Skeletal muscle tissue (tissue), 3 donors: ENCODE measurements at regions not wholly inside any gene's neighbourhood (a gene's known extent, or its start where the extent isn't known, plus 50 kb on each side); places are given as distances from the start of the nearest gene placed in this dataset.

Source experiments
- H3K27ac ChIP-seq: one replicate; pipeline ENCODE4 v1.7.0; 2013; ENCODE audit warnings: mild to moderate bottlenecking, low read depth, low read length, inconsistent platforms
- H3K27me3 ChIP-seq, 3 donors: one replicate each; pipeline ENCODE4 v1.7.0; 2013; ENCODE audit warnings: low read length in 3 of 3; ENCODE audit not compliant: control insufficient read depth in 3 of 3, insufficient read depth in 3 of 3
- H3K36me3 ChIP-seq, 3 donors: one replicate each; pipeline ENCODE4 v1.7.0; 2013; ENCODE audit warnings: low read length in 3 of 3; ENCODE audit not compliant: control insufficient read depth in 3 of 3, insufficient read depth in 3 of 3
- H3K4me1 ChIP-seq, 3 donors: one replicate each; pipeline ENCODE4 v1.7.0; 2013; ENCODE audit warnings: low read length in 3 of 3, mild to moderate bottlenecking in 3 of 3; ENCODE audit not compliant: control insufficient read depth in 3 of 3, insufficient read depth in 3 of 3
- H3K4me3 ChIP-seq, 3 donors: one replicate each; pipeline ENCODE4 v1.7.0; 2013; ENCODE audit warnings: low read length in 3 of 3
- H3K9ac ChIP-seq, 3 donors: one replicate each; pipeline ENCODE4 v1.7.0; 2013; ENCODE audit warnings: low read length in 3 of 3, mild to moderate bottlenecking in 3 of 3, moderate library complexity in 2 of 3, low read depth in 1 of 3
- H3K9me3 ChIP-seq, 3 donors: one replicate each; pipeline ENCODE4 v1.7.0; 2013; ENCODE audit warnings: low read length in 3 of 3; ENCODE audit not compliant: control insufficient read depth in 3 of 3
- donor health status: Osteomylitis.

DNA sequence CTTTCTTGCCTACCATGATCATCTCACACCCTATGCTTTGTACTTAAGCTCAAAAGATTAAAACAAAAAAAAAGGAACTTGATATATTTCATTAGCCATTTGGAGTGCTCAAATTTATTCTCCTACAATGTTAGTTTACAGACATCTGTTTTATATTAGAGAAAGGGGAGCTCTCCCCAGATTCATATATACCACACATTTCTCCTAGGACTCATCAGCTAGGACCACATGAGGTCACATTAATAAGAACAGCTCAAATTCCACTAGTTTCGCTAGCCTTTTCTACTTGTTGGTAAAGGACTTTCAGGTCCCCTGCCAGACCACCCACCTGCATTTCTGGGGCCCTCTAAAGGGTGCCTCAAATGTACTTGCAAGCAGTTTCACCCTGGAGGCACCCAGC, 151.2 kb upstream of the MMADHC start:
- H3K9me3 ChIP-seq: no peaks in the 10 kb centered on the region
- H3K36me3 ChIP-seq: no peaks in the 10 kb centered on the region
- no peak overlapping the region for H3K27ac ChIP-seq
- H3K4me1 ChIP-seq: peaks cover 0 to 1% (median 0%) of the 10 kb centered on the region in 3 donors
- H3K4me3 ChIP-seq: no peak overlapping the region
- no peaks in the 10 kb centered on the region for H3K27me3 ChIP-seq
- H3K9ac ChIP-seq: no peak overlapping the region

GRCh38 chr2:149737896-149738295, 150.3 kb upstream of the MMADHC start:
- no peaks in the 10 kb centered on the region for H3K36me3 ChIP-seq
- no peak overlapping the region for H3K9ac ChIP-seq
- no peak overlapping the region for H3K27ac ChIP-seq
- no peaks in the 10 kb centered on the region for H3K27me3 ChIP-seq
- H3K4me1 ChIP-seq: no peaks in the 10 kb centered on the region
- no peak overlapping the region for H3K4me3 ChIP-seq
- no peaks in the 10 kb centered on the region for H3K9me3 ChIP-seq

DNA sequence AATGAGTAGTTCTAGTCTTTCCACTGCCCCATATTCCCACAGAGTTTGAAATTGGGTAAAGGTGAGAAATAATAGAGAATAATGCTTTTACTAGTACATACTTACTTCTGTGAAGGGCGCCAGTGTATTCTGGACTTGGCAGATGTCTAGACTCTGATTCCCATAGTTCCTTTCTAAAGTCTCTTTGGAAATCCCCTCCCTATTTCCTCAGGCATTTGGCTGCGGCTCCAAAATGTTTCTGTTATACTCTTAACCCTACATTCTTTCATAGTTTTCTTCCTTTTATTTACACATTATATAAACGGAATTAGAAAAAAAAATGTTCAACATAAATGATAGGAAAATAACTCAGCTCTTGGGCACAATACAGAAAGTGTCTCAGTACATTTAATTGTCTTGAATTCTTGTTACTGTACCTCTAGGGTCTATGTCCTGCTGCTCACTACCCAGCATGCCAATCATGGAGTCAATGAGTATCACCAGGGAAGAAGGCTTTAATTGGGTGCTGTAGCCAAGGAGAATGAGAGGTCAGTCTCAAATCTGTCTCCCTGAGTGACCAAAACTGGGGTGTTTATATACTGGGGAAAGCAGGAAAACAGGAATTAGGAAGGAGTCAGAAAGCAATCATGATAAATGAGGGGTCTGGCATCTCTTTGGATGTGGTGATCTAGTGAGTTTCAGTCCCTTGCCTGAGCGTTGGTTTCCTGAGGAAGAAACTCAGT, 147.8 kb upstream of the MMADHC start:
- H3K27ac ChIP-seq: no peak overlapping the region
- no peak overlapping the region for H3K9ac ChIP-seq
- H3K4me3 ChIP-seq: no peak overlapping the region
- H3K4me1 ChIP-seq: no peaks in the 10 kb centered on the region
- no peaks in the 10 kb centered on the region for H3K36me3 ChIP-seq
- H3K9me3 ChIP-seq: no peaks in the 10 kb centered on the region
- no peaks in the 10 kb centered on the region for H3K27me3 ChIP-seq

DNA sequence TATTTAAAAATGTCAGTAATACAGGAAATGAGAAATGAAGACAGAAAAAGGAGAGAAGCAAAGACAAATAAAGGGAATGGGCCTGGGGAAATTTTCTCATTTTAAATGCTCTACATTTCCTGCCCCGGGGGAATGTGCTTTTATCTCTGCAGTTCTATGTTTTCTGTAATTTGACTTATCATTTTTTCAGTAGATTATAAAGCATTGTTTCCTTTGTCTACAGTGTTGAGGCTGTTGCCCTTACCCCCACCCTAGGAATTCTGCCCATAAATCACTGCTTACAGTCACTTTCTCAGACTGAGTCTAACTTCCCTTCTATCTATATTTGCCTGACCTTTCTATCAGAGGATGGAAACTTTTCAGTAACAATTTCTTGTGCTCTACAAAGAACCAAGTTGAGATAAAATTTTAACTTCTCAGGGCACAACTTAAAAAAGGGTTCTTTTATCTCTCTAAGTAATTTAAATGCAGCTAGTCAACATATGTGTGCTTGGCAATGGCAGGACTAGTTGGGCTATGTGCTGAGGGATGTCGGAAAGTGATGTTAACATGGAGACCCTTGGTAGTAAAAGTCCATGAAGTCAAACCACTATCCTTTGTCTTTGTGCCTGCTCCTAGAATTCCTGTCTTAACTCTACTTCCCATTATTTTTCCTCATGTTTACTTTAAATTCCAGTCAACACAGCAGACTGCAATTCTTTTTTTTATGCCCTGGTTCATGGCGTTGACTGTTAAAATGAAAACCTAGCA, 146.5 kb upstream of the MMADHC start:
- H3K9me3 ChIP-seq: no peaks in the 10 kb centered on the region

GRCh38 chr2:149732730-149733290, 145.2 kb upstream of the MMADHC start:
- H3K4me3 ChIP-seq: no peak overlapping the region
- H3K36me3 ChIP-seq: no peaks in the 10 kb centered on the region
- no peaks in the 10 kb centered on the region for H3K9me3 ChIP-seq
- no peaks in the 10 kb centered on the region for H3K27me3 ChIP-seq
- H3K9ac ChIP-seq: no peak overlapping the region
- H3K27ac ChIP-seq: no peak overlapping the region
- H3K4me1 ChIP-seq: no peaks in the 10 kb centered on the region

More for the DNA sequence above, 146.5 kb upstream of the MMADHC start:
- Histone ChIP-seq H3K27me3 (no peaks in the 10 kb centered on the region), H3K9ac (no peak overlapping the region), H3K36me3 (no peaks in the 10 kb centered on the region), H3K27ac (no peak overlapping the region), H3K4me3 (no peak overlapping the region), H3K4me1 (no peaks in the 10 kb centered on the region)

DNA sequence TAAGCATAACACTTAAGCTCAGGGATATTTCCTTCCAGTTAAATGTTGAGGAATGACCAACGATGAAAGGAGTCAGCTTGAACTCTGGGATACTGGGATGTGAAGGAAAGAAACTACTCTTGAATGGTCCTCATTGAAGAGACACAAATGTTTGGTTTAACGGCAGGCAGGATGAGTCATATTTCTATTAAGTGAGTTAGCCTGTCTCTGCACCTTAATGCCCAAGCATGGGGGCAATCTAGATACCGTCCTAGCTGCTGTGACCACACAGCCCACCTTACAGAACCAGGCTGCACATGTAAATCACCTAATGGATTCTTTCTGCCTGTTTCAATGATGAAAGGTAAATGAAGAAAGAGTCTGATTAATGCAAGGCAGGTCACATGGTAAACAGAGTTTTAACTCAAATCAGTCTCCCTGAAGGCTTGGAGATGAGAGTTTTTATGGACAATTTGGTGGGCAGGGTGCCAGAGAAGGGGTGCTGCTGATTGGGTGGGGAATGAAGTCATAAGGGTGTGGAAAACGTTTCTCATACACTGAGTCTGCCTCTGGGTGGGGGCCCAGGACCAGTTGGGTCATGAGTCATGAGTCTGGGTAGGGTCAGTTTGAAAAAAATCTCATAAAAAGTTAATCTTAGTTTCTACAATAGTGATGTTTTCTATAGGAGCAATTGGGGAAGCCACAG, 144.6 kb upstream of the MMADHC start:
- Histone ChIP-seq H3K9me3 (no peaks in the 10 kb centered on the region), H3K4me3 (no peak overlapping the region), H3K27ac (no peak overlapping the region), H3K27me3 (no peaks in the 10 kb centered on the region), H3K9ac (no peak overlapping the region), H3K36me3 (no peaks in the 10 kb centered on the region), H3K4me1 (no peaks in the 10 kb centered on the region)

DNA sequence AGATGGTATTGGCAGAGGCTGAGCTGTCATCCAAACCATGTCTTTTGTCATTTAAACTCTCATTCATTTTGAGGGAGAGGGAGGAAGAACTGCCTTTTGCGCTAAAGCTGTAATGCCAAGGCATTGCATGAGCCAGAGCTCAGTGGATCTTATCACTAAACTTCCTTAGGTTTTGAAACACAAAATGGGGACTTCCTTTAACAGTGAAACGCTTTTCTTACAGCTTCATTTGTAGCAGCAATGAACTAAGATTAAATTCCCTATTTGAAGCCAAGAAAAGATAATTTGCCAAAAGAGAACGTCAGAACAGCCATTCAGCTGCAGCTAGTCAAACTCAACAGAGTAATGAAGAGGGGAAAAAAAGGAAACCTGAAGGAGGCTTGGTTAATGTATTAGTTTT, 143.5 kb upstream of the MMADHC start:
- H3K36me3 ChIP-seq: no peaks in the 10 kb centered on the region
- H3K27ac ChIP-seq: no peak overlapping the region
- no peaks in the 10 kb centered on the region for H3K27me3 ChIP-seq
- H3K4me1 ChIP-seq: no peaks in the 10 kb centered on the region
- H3K9ac ChIP-seq: no peak overlapping the region
- no peaks in the 10 kb centered on the region for H3K9me3 ChIP-seq
- H3K4me3 ChIP-seq: no peak overlapping the region

DNA sequence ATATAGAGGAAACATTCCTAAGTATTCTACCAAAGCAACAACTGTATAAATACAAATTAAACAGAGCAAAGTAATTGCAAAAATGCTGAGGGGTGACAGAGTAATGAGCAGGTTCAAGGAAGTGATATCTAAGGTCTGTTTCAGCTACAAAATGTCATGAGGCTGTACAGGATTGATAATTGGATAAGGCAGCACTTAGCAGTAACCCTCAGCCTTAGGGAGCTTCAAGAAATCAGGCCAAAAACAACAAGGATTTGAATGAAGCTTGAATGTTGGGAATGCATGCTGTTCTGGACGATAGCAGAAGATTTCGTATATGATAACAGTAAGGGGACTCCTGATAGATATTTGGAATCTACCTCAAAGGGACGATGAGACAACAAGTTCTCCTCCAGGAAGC, 142.0 kb upstream of the MMADHC start:
- no peaks in the 10 kb centered on the region for H3K36me3 ChIP-seq
- no peaks in the 10 kb centered on the region for H3K4me1 ChIP-seq
- no peak overlapping the region for H3K9ac ChIP-seq
- H3K27me3 ChIP-seq: no peaks in the 10 kb centered on the region
- no peaks in the 10 kb centered on the region for H3K9me3 ChIP-seq
- H3K4me3 ChIP-seq: no peak overlapping the region
- H3K27ac ChIP-seq: no peak overlapping the region

DNA sequence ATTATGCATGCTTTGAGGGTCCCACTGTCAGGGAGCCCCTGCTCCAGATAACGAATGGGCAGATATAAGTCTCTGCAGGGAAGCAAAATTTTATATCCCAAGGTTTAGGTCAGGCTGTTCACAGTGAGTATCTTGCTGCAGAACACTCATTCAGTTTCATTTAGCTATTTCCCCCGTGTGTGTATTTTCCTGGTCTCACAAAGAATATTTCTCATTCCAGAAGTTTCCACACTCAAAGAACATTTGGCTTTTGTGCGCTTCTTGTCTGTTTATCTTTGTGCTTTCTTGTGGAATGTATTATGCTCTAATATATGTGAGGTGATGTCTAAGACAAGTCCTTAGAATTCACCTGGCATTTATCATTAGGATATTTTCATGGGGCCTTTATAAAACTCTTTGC, 140.4 kb upstream of the MMADHC start:
- Histone ChIP-seq H3K4me3 (no peak overlapping the region), H3K27ac (no peak overlapping the region), H3K4me1 (no peaks in the 10 kb centered on the region), H3K9ac (no peak overlapping the region), H3K9me3 (no peaks in the 10 kb centered on the region), H3K36me3 (no peaks in the 10 kb centered on the region), H3K27me3 (no peaks in the 10 kb centered on the region)

DNA sequence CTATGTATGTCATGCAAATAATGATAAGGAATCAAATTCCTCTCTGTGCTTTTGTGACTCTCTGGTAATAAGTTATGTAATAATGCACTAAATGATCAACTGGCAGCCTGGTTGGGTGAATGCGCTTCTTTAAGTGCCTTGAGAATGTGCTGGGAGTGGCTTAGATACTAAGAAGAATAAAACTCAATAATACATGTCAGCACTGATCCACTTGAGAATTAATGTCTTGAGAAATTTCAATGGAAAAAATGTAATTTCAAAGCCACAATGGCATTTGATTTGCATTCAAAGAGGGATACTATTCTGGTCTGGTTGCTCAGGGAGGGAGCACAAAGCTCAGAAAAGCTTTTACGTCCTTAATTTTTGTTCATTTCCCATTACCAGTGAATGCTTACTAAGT, 137.7 kb upstream of the MMADHC start:
- no peaks in the 10 kb centered on the region for H3K36me3 ChIP-seq
- H3K27me3 ChIP-seq: no peaks in the 10 kb centered on the region
- H3K9me3 ChIP-seq: no peaks in the 10 kb centered on the region
- no peak overlapping the region for H3K9ac ChIP-seq
- no peak overlapping the region for H3K27ac ChIP-seq
- H3K4me1 ChIP-seq: no peaks in the 10 kb centered on the region
- no peak overlapping the region for H3K4me3 ChIP-seq
